ENCODE measurements at regions not wholly inside any gene's neighbourhood (a gene's known extent, or its start where the extent isn't known, plus 50 kb on each side); places are given as distances from the start of the nearest gene placed in this dataset.

DNA sequence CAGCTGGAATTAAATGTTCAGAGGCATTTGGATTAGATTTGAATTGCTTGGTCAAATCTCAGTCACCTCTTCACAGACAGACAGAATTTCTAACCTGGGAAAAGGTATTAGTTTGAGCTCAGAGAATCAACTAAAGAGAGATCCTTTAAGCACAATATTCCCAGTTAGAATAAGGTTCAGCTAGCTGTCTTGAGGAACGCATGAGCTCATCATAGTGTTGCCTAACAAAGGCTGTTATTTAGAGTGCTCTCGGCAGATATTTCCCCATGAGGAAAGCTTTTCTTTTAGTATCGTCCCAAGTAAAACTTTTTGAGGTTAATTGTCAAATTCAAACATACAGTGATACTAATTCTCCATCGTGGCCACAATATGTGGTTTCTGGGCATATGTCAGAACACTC is 269.9 kb downstream of the HLX start:
- no peaks in the 10 kb centered on the region for H3K4me1 ChIP-seq (ENCODE audit: insufficient read depth, low read length, severe bottlenecking)
- no peaks in the 10 kb centered on the region for H3K9me2 ChIP-seq (ENCODE audit: low read depth, low read length)
- no peaks in the 10 kb centered on the region for H4K20me1 ChIP-seq (ENCODE audit: insufficient read depth, low read length)
- no peak overlapping the region for H3K4me3 ChIP-seq (ENCODE audit: low read depth, low read length, poor library complexity, severe bottlenecking)
- H3K27me3 ChIP-seq (ENCODE audit: insufficient read depth, low read length), result no peaks in the 10 kb centered on the region
- H3K9ac ChIP-seq (ENCODE audit: low read length), result no peak overlapping the region
- no peaks in the 10 kb centered on the region for H3F3A ChIP-seq (ENCODE audit: insufficient read depth, low read length)
- no peak overlapping the region for H3K27ac ChIP-seq (ENCODE audit: low read depth, low read length, poor library complexity, severe bottlenecking)
- H3K36me3 ChIP-seq (ENCODE audit: insufficient read depth, low read length), result no peaks in the 10 kb centered on the region
- H3K79me2 ChIP-seq (ENCODE audit: insufficient read depth, low read length), result no peaks in the 10 kb centered on the region
- no peaks in the 10 kb centered on the region for H3K9me3 ChIP-seq (ENCODE audit: low read length)
- no peak for TF ChIP-seq EZH2 (IDR thresholded peaks at IDR 0.05; ENCODE audit: borderline replicate concordance, low read length)
- TF ChIP-seq, protein P1, sequence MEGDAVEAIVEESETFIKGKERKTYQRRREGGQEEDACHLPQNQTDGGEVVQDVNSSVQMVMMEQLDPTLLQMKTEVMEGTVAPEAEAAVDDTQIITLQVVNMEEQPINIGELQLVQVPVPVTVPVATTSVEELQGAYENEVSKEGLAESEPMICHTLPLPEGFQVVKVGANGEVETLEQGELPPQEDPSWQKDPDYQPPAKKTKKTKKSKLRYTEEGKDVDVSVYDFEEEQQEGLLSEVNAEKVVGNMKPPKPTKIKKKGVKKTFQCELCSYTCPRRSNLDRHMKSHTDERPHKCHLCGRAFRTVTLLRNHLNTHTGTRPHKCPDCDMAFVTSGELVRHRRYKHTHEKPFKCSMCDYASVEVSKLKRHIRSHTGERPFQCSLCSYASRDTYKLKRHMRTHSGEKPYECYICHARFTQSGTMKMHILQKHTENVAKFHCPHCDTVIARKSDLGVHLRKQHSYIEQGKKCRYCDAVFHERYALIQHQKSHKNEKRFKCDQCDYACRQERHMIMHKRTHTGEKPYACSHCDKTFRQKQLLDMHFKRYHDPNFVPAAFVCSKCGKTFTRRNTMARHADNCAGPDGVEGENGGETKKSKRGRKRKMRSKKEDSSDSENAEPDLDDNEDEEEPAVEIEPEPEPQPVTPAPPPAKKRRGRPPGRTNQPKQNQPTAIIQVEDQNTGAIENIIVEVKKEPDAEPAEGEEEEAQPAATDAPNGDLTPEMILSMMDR (IDR thresholded peaks at IDR 0.05; ENCODE audit: low read length), result no peak
- no peak overlapping the region for H2AFZ ChIP-seq (ENCODE audit: low read length)
- no peak overlapping the region for H3K4me2 ChIP-seq (ENCODE audit: low read length)

DNA sequence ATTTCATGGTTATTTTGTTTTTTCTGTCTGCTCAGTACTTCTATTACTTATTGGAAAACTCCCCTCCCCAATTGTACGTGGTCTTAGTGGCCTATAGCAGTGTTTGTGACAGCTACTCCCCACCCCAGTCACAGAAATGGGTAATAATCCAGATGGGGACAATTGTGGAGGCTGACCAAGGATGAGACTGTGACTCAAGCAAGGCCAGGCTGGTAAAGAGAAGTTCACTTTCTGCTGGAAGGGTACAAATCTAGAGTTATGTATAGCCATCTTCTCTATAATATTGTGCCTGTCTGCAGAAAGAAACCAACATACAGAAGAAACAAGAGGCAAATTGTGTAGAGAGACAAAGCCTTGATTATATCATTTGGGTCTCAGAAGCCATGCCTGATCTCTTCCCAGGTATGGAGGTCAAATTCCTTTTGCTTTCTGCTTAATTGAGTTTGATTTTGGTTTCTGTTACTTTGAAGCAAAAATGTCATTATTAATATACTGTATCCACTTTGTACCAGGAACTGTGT is 270.4 kb downstream of the HLX start:
- Histone ChIP-seq H3K4me3 (ENCODE audit: low read depth, low read length, poor library complexity, severe bottlenecking) (no peak overlapping the region), H4K20me1 (ENCODE audit: insufficient read depth, low read length) (no peaks in the 10 kb centered on the region), H3K9ac (ENCODE audit: low read length) (no peak overlapping the region), H3K4me1 (ENCODE audit: insufficient read depth, low read length, severe bottlenecking) (no peaks in the 10 kb centered on the region), H2AFZ (ENCODE audit: low read length) (no peak overlapping the region), H3K36me3 (ENCODE audit: insufficient read depth, low read length) (no peaks in the 10 kb centered on the region), H3K9me2 (ENCODE audit: low read depth, low read length) (no peaks in the 10 kb centered on the region), H3K79me2 (ENCODE audit: insufficient read depth, low read length) (no peaks in the 10 kb centered on the region), H3K27ac (ENCODE audit: low read depth, low read length, poor library complexity, severe bottlenecking) (no peak overlapping the region), H3K4me2 (ENCODE audit: low read length) (no peak overlapping the region), H3K27me3 (ENCODE audit: insufficient read depth, low read length) (no peaks in the 10 kb centered on the region), H3F3A (ENCODE audit: insufficient read depth, low read length) (no peaks in the 10 kb centered on the region), H3K9me3 (ENCODE audit: low read length) (no peaks in the 10 kb centered on the region)
- no peak for TF ChIP-seq EZH2 (IDR thresholded peaks at IDR 0.05; ENCODE audit: borderline replicate concordance, low read length)

DNA sequence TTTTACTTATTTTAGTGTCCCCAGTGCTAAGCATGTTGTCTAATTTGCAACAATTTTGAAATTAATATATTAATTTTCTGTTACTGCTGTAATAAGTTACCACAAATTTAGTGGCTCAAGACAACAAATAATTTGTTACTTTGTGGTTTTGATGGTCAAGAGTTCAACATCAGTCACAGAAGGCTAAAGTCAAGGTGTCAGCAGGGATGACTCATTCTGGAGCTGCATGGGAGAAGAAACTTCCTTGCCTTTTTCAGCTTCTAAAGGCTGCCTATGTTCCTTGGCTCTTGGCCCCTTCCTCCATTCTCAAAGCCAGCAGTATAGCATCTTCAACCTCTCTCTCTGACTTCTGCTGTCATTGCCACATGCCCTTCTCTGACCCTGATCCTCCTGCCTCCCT is 271.8 kb downstream of the HLX start:
- H4K20me1 ChIP-seq (ENCODE audit: insufficient read depth, low read length), result no peaks in the 10 kb centered on the region
- H3K79me2 ChIP-seq (ENCODE audit: insufficient read depth, low read length), result no peaks in the 10 kb centered on the region
- no peaks in the 10 kb centered on the region for H3K9me3 ChIP-seq (ENCODE audit: low read length)
- no peaks in the 10 kb centered on the region for H3K4me1 ChIP-seq (ENCODE audit: insufficient read depth, low read length, severe bottlenecking)
- no peaks in the 10 kb centered on the region for H3K36me3 ChIP-seq (ENCODE audit: insufficient read depth, low read length)
- H3K4me3 ChIP-seq (ENCODE audit: low read depth, low read length, poor library complexity, severe bottlenecking), result no peak overlapping the region
- H3F3A ChIP-seq (ENCODE audit: insufficient read depth, low read length), result no peaks in the 10 kb centered on the region
- no peaks in the 10 kb centered on the region for H3K27me3 ChIP-seq (ENCODE audit: insufficient read depth, low read length)
- H3K9me2 ChIP-seq (ENCODE audit: low read depth, low read length), result no peaks in the 10 kb centered on the region
- H3K4me2 ChIP-seq (ENCODE audit: low read length), result no peak overlapping the region
- H3K9ac ChIP-seq (ENCODE audit: low read length), result no peak overlapping the region
- no peak overlapping the region for H2AFZ ChIP-seq (ENCODE audit: low read length)
- TF ChIP-seq EZH2 (IDR thresholded peaks at IDR 0.05; ENCODE audit: borderline replicate concordance, low read length), result no peak
- TF ChIP-seq, protein P1 (IDR thresholded peaks at IDR 0.05; ENCODE audit: low read length), result no peak
- H3K27ac ChIP-seq (ENCODE audit: low read depth, low read length, poor library complexity, severe bottlenecking), result no peak overlapping the region

GRCh38 chr1:221154932-221155331 is 275.7 kb downstream of the HLX start:
- Histone ChIP-seq H3K36me3 (ENCODE audit: insufficient read depth, low read length) (no peaks in the 10 kb centered on the region), H3K9ac (ENCODE audit: low read length) (no peak overlapping the region), H3K9me2 (ENCODE audit: low read depth, low read length) (no peaks in the 10 kb centered on the region), H3K79me2 (ENCODE audit: insufficient read depth, low read length) (no peaks in the 10 kb centered on the region), H3K4me3 (ENCODE audit: low read depth, low read length, poor library complexity, severe bottlenecking) (no peak overlapping the region), H3K4me1 (ENCODE audit: insufficient read depth, low read length, severe bottlenecking) (no peaks in the 10 kb centered on the region), H3K27me3 (ENCODE audit: insufficient read depth, low read length) (no peaks in the 10 kb centered on the region), H3K9me3 (ENCODE audit: low read length) (no peaks in the 10 kb centered on the region), H3K27ac (ENCODE audit: low read depth, low read length, poor library complexity, severe bottlenecking) (no peak overlapping the region), H2AFZ (ENCODE audit: low read length) (no peak overlapping the region), H3F3A (ENCODE audit: insufficient read depth, low read length) (no peaks in the 10 kb centered on the region), H4K20me1 (ENCODE audit: insufficient read depth, low read length) (no peaks in the 10 kb centered on the region), H3K4me2 (ENCODE audit: low read length) (no peak overlapping the region)
- no peak for TF ChIP-seq EZH2 (IDR thresholded peaks at IDR 0.05; ENCODE audit: borderline replicate concordance, low read length)
- TF ChIP-seq, protein P1 (IDR thresholded peaks at IDR 0.05; ENCODE audit: low read length), result no peak
